D721Med (cell line): ENCODE measurements at regions not wholly inside any gene's neighbourhood (a gene's known extent, or its start where the extent isn't known, plus 50 kb on each side); places are given as distances from the start of the nearest gene placed in this dataset.

Experiments used
- DNase-seq: peaks from one replicate; pipeline ENCODE4 v3.0.0; 2011; ENCODE audit warnings: low spot score; ENCODE audit not compliant: insufficient read length
- FAIRE-seq: peaks from 2 replicates; lab custom pipeline; 2011; peaks lifted over from hg19 to GRCh38; lab: Jason Lieb, UNC
- TF ChIP-seq, protein P1 (sequence below): IDR thresholded peaks from 2 replicates; pipeline ENCODE4 v1.5.1; 2012; ENCODE audit warnings: mild to moderate bottlenecking, control low read depth; ENCODE audit not compliant: insufficient read depth; ENCODE audit errors: missing control alignments

DNA sequence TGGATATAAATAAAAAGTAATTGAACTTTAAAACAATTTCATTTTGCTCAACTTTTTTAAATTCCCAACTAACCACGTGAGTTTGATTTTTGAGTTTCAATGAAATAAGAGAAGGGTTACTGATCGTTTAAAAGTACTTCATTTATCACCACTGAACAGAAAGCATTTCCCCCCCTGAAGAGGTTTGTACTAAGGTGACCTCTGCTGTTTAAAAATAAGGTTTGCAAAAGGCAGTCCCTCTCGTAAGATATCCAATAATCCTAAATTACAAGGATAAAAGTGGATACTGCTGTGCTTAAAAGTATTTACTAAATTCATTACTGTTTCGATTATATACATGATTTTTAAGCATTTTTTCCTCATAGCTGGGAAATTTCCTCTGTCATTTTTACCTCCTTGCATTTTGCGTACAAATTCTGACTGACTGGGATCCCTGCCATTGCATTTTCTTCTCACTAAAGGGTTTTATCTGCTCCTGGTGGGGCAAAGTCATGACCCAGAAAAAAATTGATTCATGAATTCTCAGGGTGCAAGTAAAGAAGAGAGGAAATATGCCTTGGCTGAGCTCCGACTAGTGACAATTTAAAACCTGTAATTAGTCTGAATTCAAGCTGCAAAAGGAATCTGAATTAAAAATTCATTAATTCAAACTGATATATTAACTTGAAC lies 463.8 kb downstream of the PRKD1 start:
- FAIRE-seq: no peak
- TF ChIP-seq, protein P1, sequence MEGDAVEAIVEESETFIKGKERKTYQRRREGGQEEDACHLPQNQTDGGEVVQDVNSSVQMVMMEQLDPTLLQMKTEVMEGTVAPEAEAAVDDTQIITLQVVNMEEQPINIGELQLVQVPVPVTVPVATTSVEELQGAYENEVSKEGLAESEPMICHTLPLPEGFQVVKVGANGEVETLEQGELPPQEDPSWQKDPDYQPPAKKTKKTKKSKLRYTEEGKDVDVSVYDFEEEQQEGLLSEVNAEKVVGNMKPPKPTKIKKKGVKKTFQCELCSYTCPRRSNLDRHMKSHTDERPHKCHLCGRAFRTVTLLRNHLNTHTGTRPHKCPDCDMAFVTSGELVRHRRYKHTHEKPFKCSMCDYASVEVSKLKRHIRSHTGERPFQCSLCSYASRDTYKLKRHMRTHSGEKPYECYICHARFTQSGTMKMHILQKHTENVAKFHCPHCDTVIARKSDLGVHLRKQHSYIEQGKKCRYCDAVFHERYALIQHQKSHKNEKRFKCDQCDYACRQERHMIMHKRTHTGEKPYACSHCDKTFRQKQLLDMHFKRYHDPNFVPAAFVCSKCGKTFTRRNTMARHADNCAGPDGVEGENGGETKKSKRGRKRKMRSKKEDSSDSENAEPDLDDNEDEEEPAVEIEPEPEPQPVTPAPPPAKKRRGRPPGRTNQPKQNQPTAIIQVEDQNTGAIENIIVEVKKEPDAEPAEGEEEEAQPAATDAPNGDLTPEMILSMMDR: peak; percentile 28
- DNase-seq: no peak

DNA sequence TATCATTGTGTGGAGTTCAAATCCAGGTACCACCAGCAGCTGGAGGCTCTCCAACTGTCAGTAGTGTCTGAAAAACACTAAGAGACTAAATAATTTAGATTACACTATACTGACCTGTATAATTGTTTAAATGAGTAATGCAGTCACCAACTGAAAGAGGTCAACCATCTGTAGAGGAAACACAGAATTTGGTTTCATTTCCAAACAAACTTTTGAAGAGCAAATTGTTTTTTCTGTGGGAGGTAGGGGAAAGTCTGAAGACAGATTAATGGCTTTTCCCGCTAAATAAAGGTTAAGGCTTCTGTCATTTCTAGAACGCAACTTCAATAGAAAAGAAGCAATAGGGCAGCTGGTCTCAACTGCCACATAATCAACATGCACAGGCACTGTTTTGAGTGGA lies 462.6 kb downstream of the PRKD1 start:
- TF ChIP-seq, protein P1: no peak
- FAIRE-seq (no peak), DNase-seq (no peak)

DNA sequence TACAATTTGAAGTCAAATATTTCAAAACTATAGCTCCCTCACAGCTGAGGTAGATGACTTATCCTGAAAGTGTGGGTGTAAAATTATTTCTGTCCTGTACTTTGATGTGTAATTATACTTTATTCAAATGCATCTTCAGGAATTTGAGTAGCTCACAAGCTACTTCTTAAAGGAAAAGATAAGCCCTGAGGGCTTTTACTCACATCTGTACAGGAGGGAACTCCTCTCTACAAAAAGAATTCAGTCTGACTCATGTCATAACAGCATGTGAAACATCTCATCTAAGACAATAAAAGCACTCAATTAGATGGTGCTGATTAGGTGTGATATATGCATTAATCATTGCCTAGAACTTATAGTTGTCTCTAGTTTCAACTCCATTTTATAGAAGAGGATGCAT lies 452.0 kb downstream of the PRKD1 start:
- DNase-seq (no peak), FAIRE-seq (no peak)
- TF ChIP-seq, protein P1: no peak

DNA sequence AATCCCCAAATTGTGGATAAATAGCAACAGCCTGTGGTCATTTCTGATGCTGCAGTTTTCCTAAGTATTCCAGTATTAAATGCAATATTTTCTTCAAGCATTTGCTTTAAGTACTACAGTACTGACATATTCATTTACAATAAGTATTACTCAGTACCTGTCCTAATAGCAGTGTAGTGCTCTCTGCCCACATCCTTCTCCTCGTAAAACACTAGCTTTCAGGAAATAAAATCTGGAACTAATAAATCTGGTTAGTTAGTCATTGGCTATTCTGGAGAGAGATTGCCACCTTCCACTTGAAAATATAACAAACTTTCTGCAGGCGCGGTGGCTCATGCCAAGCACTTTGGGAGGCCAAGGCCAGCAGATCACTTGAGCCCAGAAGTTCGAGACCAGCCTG lies 441.5 kb downstream of the PRKD1 start:
- FAIRE-seq (no peak), DNase-seq (no peak)
- TF ChIP-seq, protein P1: no peak

DNA sequence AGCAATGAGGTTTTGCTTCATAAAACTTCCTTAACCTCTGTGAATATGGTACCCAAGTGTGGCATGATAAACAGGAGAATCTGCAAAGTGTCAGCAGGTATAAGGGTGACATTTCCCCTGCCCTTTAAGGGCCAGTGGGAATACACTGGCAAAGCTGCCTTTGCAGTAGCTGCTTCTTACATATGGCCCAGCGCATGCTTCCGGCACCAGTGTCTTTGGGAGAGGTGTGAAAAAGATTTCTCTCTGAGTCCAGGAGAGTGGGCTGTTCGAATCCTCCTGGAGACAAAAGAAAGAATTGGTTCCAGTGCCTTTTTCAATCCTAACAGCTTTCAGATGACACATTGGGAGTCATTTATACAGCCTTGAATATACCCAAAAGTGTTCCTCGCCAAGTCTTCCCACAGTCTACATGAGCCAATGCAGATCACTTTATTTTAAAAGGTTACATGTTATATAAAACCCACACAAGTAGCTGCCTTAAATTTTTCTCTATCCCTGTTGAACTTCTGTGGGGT lies 437.7 kb downstream of the PRKD1 start:
- DNase-seq (no peak), FAIRE-seq (no peak)
- TF ChIP-seq, protein P1: no peak

DNA sequence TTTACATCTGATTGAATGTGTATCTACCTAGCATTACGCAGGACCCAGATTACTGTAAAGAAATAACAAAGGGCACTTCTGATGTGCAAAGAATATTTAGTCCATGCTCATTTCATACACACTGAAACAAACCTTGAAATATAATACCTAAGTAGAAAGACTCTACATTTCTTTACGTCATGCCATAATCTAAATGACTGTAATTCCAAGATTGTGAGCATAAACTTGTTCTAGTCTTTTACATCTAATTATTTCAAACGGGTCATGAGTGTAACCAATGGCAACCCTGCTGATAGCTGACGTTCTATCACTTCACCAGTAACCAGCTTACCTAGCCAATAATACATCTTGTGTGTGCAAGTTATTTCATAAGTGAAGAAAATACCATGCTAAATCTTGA lies 433.8 kb downstream of the PRKD1 start:
- TF ChIP-seq, protein P1: no peak
- FAIRE-seq (no peak), DNase-seq (no peak)

DNA sequence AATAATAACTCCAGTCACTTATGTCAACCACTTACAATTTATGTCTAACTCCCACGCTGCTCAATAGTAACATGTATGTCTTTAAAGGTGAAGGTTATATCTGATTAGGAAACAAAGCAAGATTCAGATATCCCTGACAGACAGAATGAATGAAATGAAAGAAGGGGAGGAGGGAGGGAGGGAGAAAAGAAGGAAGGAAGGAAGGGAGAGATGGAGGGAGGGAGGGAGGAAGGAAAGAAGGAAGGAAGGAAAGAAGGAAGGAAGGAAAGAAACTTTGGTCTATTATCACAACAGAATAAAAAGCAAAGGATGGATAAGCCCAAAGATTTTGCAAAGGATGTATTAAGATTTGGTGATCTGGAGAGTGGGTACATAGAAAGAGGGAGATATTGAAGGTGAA lies 433.3 kb downstream of the PRKD1 start:
- FAIRE-seq (no peak), DNase-seq (no peak)
- TF ChIP-seq, protein P1: no peak
